GM12878 (cell line): ENCODE measurements at regions not wholly inside any gene's neighbourhood (a gene's known extent, or its start where the extent isn't known, plus 50 kb on each side); places are given as distances from the start of the nearest gene placed in this dataset.
"Not testable (repeated sequence)": the region's sequence is repeated elsewhere in the genome, so short reads cannot be mapped to it uniquely, and the experiment has no call there.

Source experiments
- ATAC-seq: fragments of 200-7000 bp; cut with Tn5 transposase; 3 replicates; pipeline ENCODE4 v1.9.1; 2020; ENCODE audit warnings: mild to moderate bottlenecking, moderate library complexity
- BruUV-seq: library from RNA; stranded (reverse); fragments of 400-500 nt; replicated peaks from 2 replicates; lab custom pipeline; 2021; lab: Mats Ljungman, UMichigan
- CTCF ChIA-PET: fragments of 300-600 bp; sonication (Branson Sonifier 250); formaldehyde crosslinking; extraction: SDS; loops from one replicate; lab custom pipeline; 2021; ENCODE audit warnings: inconsistent platforms; lab: Yijun Ruan, JAX
- POLR2A ChIA-PET: fragments of 350-600 bp; formaldehyde crosslinking; extraction: SDS; loops from one replicate; lab custom pipeline; 2021; ENCODE audit warnings: inconsistent platforms; lab: Charles Lee
- RAD21 ChIA-PET: fragments of 300-600 bp; sonication (Branson Sonifier 250); formaldehyde crosslinking; loops from one replicate; lab custom pipeline; 2023; ENCODE audit warnings: antibody characterized with exemption; ENCODE audit not compliant: unreplicated experiment; lab: Charles Lee
- SMC1A ChIA-PET: fragments of 300-600 bp; sonication (Branson Sonifier 250); formaldehyde crosslinking; loops from one replicate; lab custom pipeline; 2023; ENCODE audit not compliant: unreplicated experiment, uncharacterized antibody; lab: Charles Lee
- DNase-seq: peaks from one replicate; pipeline ENCODE4 v3.0.0-alpha.2; 2011; ENCODE audit warnings: low read depth, low spot score
- FAIRE-seq: peaks from 3 replicates; lab custom pipeline; 2011; peaks lifted over from hg19 to GRCh38; lab: Jason Lieb, UNC
- H2AFZ ChIP-seq: 2 replicates; pipeline ENCODE4 v1.6.0; 2011; ENCODE audit warnings: low read depth, low read length, control low read depth; ENCODE audit not compliant: control insufficient read depth
- H3K27ac ChIP-seq: 2 replicates; pipeline ENCODE4 v1.5.1; 2011; ENCODE audit warnings: control low read depth; ENCODE audit not compliant: control insufficient read depth, insufficient read depth
- H3K27me3 ChIP-seq, 2 experiments: replicated peaks in 1 of 2; 2 replicates each; pipeline versions ENCODE4 v1.6.0 to v1.6.1; 2011; ENCODE audit warnings: low read length in 1 of 2; ENCODE audit not compliant: control insufficient read depth in 2 of 2, insufficient read depth in 2 of 2
- H3K36me3 ChIP-seq, 2 experiments: 2 replicates each; pipeline ENCODE4 v1.5.1; 2011; ENCODE audit warnings: low read length in 1 of 2; ENCODE audit not compliant: control insufficient read depth in 2 of 2, insufficient read depth in 2 of 2
- H3K4me1 ChIP-seq: 2 replicates; pipeline ENCODE4 v1.6.1; 2011; ENCODE audit warnings: mild to moderate bottlenecking, low read length, moderate library complexity, mixed read lengths; ENCODE audit not compliant: control insufficient read depth, insufficient read depth
- H3K4me2 ChIP-seq: 2 replicates; pipeline ENCODE4 v1.6.0; 2011; ENCODE audit warnings: control low read depth; ENCODE audit not compliant: control insufficient read depth, insufficient read depth
- H3K4me3 ChIP-seq: fragments of 200-600 bp; sonication (generic); 2 replicates; pipeline ENCODE4 v1.5.1; 2016
- H3K79me2 ChIP-seq: 2 replicates; pipeline ENCODE4 v1.6.0; 2011; ENCODE audit warnings: low read length; ENCODE audit not compliant: control insufficient read depth, insufficient read depth
- H3K9ac ChIP-seq: 2 replicates; pipeline ENCODE4 v1.8.0; 2011; ENCODE audit warnings: low read length, control low read depth, mixed read lengths; ENCODE audit not compliant: control insufficient read depth, insufficient read depth
- H3K9me3 ChIP-seq: replicated peaks from 3 replicates; pipeline ENCODE4 v1.5.1; 2011; ENCODE audit warnings: mild to moderate bottlenecking, low read length; ENCODE audit not compliant: control insufficient read depth, insufficient read depth
- H4K20me1 ChIP-seq: 2 replicates; pipeline ENCODE4 v1.6.0; 2011; ENCODE audit not compliant: control insufficient read depth, insufficient read depth
- DPF2 ChIP-seq: fragments of 450-650 bp; IDR thresholded peaks from 2 replicates; pipeline ENCODE4 v1.6.1; 2017; ENCODE audit warnings: mild to moderate bottlenecking
- GABPA ChIP-seq: IDR thresholded peaks from 2 replicates; pipeline ENCODE4 v1.6.1; 2014; ENCODE audit warnings: antibody characterized with exemption, low read depth, mild to moderate bottlenecking, inconsistent platforms
- JUND ChIP-seq: IDR thresholded peaks from 2 replicates; pipeline ENCODE4 v1.6.1; 2012; ENCODE audit warnings: low read depth, mild to moderate bottlenecking, low read length, improper control_type of control experiment, moderate library complexity
- YY1 ChIP-seq: IDR thresholded peaks from 2 replicates; pipeline ENCODE4 v1.6.1; 2011; ENCODE audit warnings: low read depth, mild to moderate bottlenecking, low read length
- WGBS: methylation state at CpG from one replicate; pipeline ENCODE4 v1.1.6; 2016; ENCODE audit warnings: low lambda C conversion rate; ENCODE audit not compliant: insufficient replicate concordance, insufficient coverage; ENCODE audit errors: missing lambda C conversion rate; 5-methylcytosine and 5-hydroxymethylcytosine counted together
- in situ Hi-C: fragments of 300-500 bp; cut with MboI; formaldehyde crosslinking; loops from 9 replicates; pipeline ENCODE4 v1.14.3; 2018; ENCODE audit warnings: mixed read lengths
- intact Hi-C: fragments of 100-400 bp; cut with micrococcal nuclease; formaldehyde crosslinking; loops from one replicate; pipeline ENCODE4 v1.14.2; 2022; ENCODE audit not compliant: unreplicated experiment

- H3K27ac ChIP-seq, H3K36me3 ChIP-seq, POLR2A ChIA-PET, H3K79me2 ChIP-seq, ATAC-seq, H3K27me3 ChIP-seq, H3K9ac ChIP-seq, intact Hi-C loops, H3K4me1 ChIP-seq, FAIRE-seq, in situ Hi-C loops, DNase-seq, H3K4me3 ChIP-seq, H3K9me3 ChIP-seq, CTCF ChIA-PET, BruUV-seq, H3K4me2 ChIP-seq, H2AFZ ChIP-seq, RAD21 ChIA-PET, H4K20me1 ChIP-seq: not testable (repeated sequence)
- SMC1A ChIA-PET: interaction anchor here (1.3 kb wide), 1 partner anchor 19 kb away, joined by 5 read pairs; no protein-coding TSS in a partner anchor
- 76% methylated on average over 9 of the region's 9 CpGs for WGBS
Measured at GRCh38 chr10:31664071-31664470, 264.6 kb downstream of the ARHGAP12 start.

DNA sequence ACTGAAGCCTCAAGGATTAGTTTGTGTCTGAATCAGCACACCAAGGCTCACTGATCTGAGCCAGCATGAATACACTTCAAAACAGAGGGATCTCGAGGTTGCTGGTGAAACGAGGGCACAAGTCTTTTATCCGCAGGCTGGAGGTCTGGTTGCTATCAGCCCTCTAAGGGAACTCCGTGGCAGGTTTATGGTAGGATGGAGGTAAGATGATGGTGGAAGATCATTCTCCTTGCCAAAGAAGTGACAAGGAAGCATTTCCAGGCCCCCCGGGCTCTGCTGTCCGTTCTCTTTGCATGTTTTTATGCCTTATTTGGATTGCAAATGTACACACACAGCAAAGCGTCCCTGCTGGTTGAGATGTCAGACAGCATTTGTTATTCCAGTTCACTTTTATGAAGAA is 268.3 kb downstream of the ARHGAP12 start:
- Histone ChIP-seq H3K4me3 (no peak overlapping the region), H3K4me1 (no peaks in the 10 kb centered on the region), H4K20me1 (no peaks in the 10 kb centered on the region), H3K36me3 (no peaks in the 10 kb centered on the region), H3K27ac (no peak overlapping the region), H3K4me2 (no peak overlapping the region), H3K9ac (no peak overlapping the region), H2AFZ (no peak overlapping the region), H3K79me2 (no peaks in the 10 kb centered on the region), H3K27me3 (no peaks in the 10 kb centered on the region), H3K9me3 (no peaks in the 10 kb centered on the region)
- in situ Hi-C loops (no loop called here), intact Hi-C loops (no loop called here)
- BruUV-seq: no TSS peak
- ATAC-seq (no peak), FAIRE-seq (no peak), DNase-seq (no peak)
- POLR2A ChIA-PET: no interaction called here
- RAD21 ChIA-PET: no interaction called here
- SMC1A ChIA-PET: no interaction called here
- TF ChIP-seq YY1 (no peak), GABPA (no peak), JUND (no peak), DPF2 (no peak)
- CTCF ChIA-PET: no interaction called here
- WGBS: 22% methylated on average over 7 of the region's 7 CpGs
